ENCODE measurements at regions not wholly inside any gene's neighbourhood (a gene's known extent, or its start where the extent isn't known, plus 50 kb on each side); places are given as distances from the start of the nearest gene placed in this dataset.
A peak's percentile ranks its signal among the peaks of the same experiment; 100 is the strongest.

- in situ Hi-C loops (cut with MboI), result no loop called here
- Histone ChIP-seq H3K9me3 (ENCODE audit: low read depth) (no peaks in the 10 kb centered on the region), H3K9ac (no peak overlapping the region), H3K27me3 (replicated peaks; ENCODE audit: insufficient read depth) (no peaks in the 10 kb centered on the region), H3K4me3 (no peak overlapping the region), H4K20me1 (ENCODE audit: insufficient read depth) (no peaks in the 10 kb centered on the region), H3K79me2 (ENCODE audit: insufficient read depth) (no peaks in the 10 kb centered on the region), H3K9me2 (ENCODE audit: insufficient read depth) (no peaks in the 10 kb centered on the region), H3K4me1 (ENCODE audit: insufficient read depth) (peaks cover 20% of the 10 kb centered on the region), H3K27ac (no peak overlapping the region), H3K36me3 (ENCODE audit: low read depth) (no peaks in the 10 kb centered on the region), H3K4me2 (ENCODE audit: unreplicated experiment) (no peak overlapping the region), H2AFZ (no peak overlapping the region), H3F3A (ENCODE audit: insufficient read depth) (peaks cover 15% of the 10 kb centered on the region)
- WGBS, 2 experiments (ENCODE audit: low coverage in 1 of 2, low lambda C conversion rate in 2 of 2, missing lambda C conversion rate in 2 of 2), result 64 to 69% methylated on average over 4 of the region's 4 CpGs
- DNase-seq, result no peak
- no peak for TF ChIP-seq EZH2 (IDR thresholded peaks at IDR 0.05; ENCODE audit: insufficient read depth, poor library complexity, severe bottlenecking)
- TF ChIP-seq EZH2phosphoT487 (IDR thresholded peaks at IDR 0.05; ENCODE audit: insufficient read depth, low read depth), result no peak
Measured at GRCh38 chr10:6751363-6751762, 171.3 kb upstream of the PRKCQ start.

- no peaks in the 10 kb centered on the region for H4K20me1 ChIP-seq (ENCODE audit: insufficient read depth)
- peak overlapping the region; percentile 77 for H3K4me2 ChIP-seq (ENCODE audit: unreplicated experiment)
- H3K4me3 ChIP-seq, result no peak overlapping the region
- no peaks in the 10 kb centered on the region for H3K9me3 ChIP-seq (ENCODE audit: low read depth)
- no peaks in the 10 kb centered on the region for H3K36me3 ChIP-seq (ENCODE audit: low read depth)
- peaks cover 17% of the 10 kb centered on the region for H3K4me1 ChIP-seq (ENCODE audit: insufficient read depth)
- in situ Hi-C loops (cut with MboI), result no loop called here
- H3K27me3 ChIP-seq (replicated peaks; ENCODE audit: insufficient read depth), result no peaks in the 10 kb centered on the region
- peaks cover 15% of the 10 kb centered on the region for H3F3A ChIP-seq (ENCODE audit: insufficient read depth)
- H3K9ac ChIP-seq, result no peak overlapping the region
- DNase-seq, result peak; percentile 80
- no peaks in the 10 kb centered on the region for H3K79me2 ChIP-seq (ENCODE audit: insufficient read depth)
- H3K27ac ChIP-seq, result peak overlapping the region; percentile 10
- TF ChIP-seq EZH2 (IDR thresholded peaks at IDR 0.05; ENCODE audit: insufficient read depth, poor library complexity, severe bottlenecking) (no peak), EZH2phosphoT487 (IDR thresholded peaks at IDR 0.05; ENCODE audit: insufficient read depth, low read depth) (no peak)
- H3K9me2 ChIP-seq (ENCODE audit: insufficient read depth), result no peaks in the 10 kb centered on the region
- WGBS, 2 experiments (ENCODE audit: low coverage in 1 of 2, low lambda C conversion rate in 2 of 2, missing lambda C conversion rate in 2 of 2), result 21 to 25% methylated on average over 5 of the region's 5 CpGs
- no peak overlapping the region for H2AFZ ChIP-seq
Measured at GRCh38 chr10:6748981-6749635, 169.0 kb upstream of the PRKCQ start.

GRCh38 chr10:6748029-6748428 is 168.0 kb upstream of the PRKCQ start:
- H3K4me1 ChIP-seq (ENCODE audit: insufficient read depth), result peaks cover 17% of the 10 kb centered on the region
- no peaks in the 10 kb centered on the region for H3K9me2 ChIP-seq (ENCODE audit: insufficient read depth)
- H2AFZ ChIP-seq, result no peak overlapping the region
- in situ Hi-C loops (cut with MboI), result no loop called here
- 96 to 100% methylated on average over 3 of the region's 3 CpGs for WGBS, 2 experiments (ENCODE audit: low coverage in 1 of 2, low lambda C conversion rate in 2 of 2, missing lambda C conversion rate in 2 of 2)
- H3K79me2 ChIP-seq (ENCODE audit: insufficient read depth), result no peaks in the 10 kb centered on the region
- H3K9me3 ChIP-seq (ENCODE audit: low read depth), result no peaks in the 10 kb centered on the region
- H3K27ac ChIP-seq, result no peak overlapping the region
- no peaks in the 10 kb centered on the region for H3K36me3 ChIP-seq (ENCODE audit: low read depth)
- H3K9ac ChIP-seq, result no peak overlapping the region
- no peak for DNase-seq
- H3K4me3 ChIP-seq, result no peak overlapping the region
- H3K4me2 ChIP-seq (ENCODE audit: unreplicated experiment), result no peak overlapping the region
- peaks cover 15% of the 10 kb centered on the region for H3F3A ChIP-seq (ENCODE audit: insufficient read depth)
- H4K20me1 ChIP-seq (ENCODE audit: insufficient read depth), result no peaks in the 10 kb centered on the region
- H3K27me3 ChIP-seq (replicated peaks; ENCODE audit: insufficient read depth), result no peaks in the 10 kb centered on the region
- TF ChIP-seq EZH2phosphoT487 (IDR thresholded peaks at IDR 0.05; ENCODE audit: insufficient read depth, low read depth), result no peak
- TF ChIP-seq EZH2 (IDR thresholded peaks at IDR 0.05; ENCODE audit: insufficient read depth, poor library complexity, severe bottlenecking), result no peak

GRCh38 chr10:6746782-6747181 is 166.7 kb upstream of the PRKCQ start:
- H4K20me1 ChIP-seq (ENCODE audit: insufficient read depth), result no peaks in the 10 kb centered on the region

More at GRCh38 chr10:6746782-6747181, 166.7 kb upstream of the PRKCQ start:
- no peak overlapping the region for H3K4me2 ChIP-seq (ENCODE audit: unreplicated experiment)
- H3F3A ChIP-seq (ENCODE audit: insufficient read depth), result peaks cover 18% of the 10 kb centered on the region
- H3K4me3 ChIP-seq, result no peak overlapping the region
- 44 to 46% methylated on average over 5 of the region's 5 CpGs for WGBS, 2 experiments (ENCODE audit: low coverage in 1 of 2, low lambda C conversion rate in 2 of 2, missing lambda C conversion rate in 2 of 2)
- no peak overlapping the region for H3K9ac ChIP-seq
- in situ Hi-C loops (cut with MboI), result no loop called here
- H3K9me2 ChIP-seq (ENCODE audit: insufficient read depth), result no peaks in the 10 kb centered on the region
- H3K9me3 ChIP-seq (ENCODE audit: low read depth), result no peaks in the 10 kb centered on the region
- H3K79me2 ChIP-seq (ENCODE audit: insufficient read depth), result no peaks in the 10 kb centered on the region
- no peaks in the 10 kb centered on the region for H3K36me3 ChIP-seq (ENCODE audit: low read depth)
- peak; percentile 69 for DNase-seq
- no peak overlapping the region for H3K27ac ChIP-seq
- peaks cover 20% of the 10 kb centered on the region for H3K4me1 ChIP-seq (ENCODE audit: insufficient read depth)
- H2AFZ ChIP-seq, result no peak overlapping the region
- TF ChIP-seq EZH2 (IDR thresholded peaks at IDR 0.05; ENCODE audit: insufficient read depth, poor library complexity, severe bottlenecking), result no peak
- no peak for TF ChIP-seq EZH2phosphoT487 (IDR thresholded peaks at IDR 0.05; ENCODE audit: insufficient read depth, low read depth)
- H3K27me3 ChIP-seq (replicated peaks; ENCODE audit: insufficient read depth), result no peaks in the 10 kb centered on the region
